ENCODE measurements at regions not wholly inside any gene's neighbourhood (a gene's known extent, or its start where the extent isn't known, plus 50 kb on each side); places are given as distances from the start of the nearest gene placed in this dataset.

GRCh38 chr2:58992062-58992706, 751.1 kb upstream of the FANCL start:
- H3K9me3 Mint-ChIP-seq (ENCODE audit: insufficient read depth): no peaks in the 10 kb centered on the region
- TF ChIP-seq, protein P1, sequence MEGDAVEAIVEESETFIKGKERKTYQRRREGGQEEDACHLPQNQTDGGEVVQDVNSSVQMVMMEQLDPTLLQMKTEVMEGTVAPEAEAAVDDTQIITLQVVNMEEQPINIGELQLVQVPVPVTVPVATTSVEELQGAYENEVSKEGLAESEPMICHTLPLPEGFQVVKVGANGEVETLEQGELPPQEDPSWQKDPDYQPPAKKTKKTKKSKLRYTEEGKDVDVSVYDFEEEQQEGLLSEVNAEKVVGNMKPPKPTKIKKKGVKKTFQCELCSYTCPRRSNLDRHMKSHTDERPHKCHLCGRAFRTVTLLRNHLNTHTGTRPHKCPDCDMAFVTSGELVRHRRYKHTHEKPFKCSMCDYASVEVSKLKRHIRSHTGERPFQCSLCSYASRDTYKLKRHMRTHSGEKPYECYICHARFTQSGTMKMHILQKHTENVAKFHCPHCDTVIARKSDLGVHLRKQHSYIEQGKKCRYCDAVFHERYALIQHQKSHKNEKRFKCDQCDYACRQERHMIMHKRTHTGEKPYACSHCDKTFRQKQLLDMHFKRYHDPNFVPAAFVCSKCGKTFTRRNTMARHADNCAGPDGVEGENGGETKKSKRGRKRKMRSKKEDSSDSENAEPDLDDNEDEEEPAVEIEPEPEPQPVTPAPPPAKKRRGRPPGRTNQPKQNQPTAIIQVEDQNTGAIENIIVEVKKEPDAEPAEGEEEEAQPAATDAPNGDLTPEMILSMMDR (IDR thresholded peaks at IDR 0.05): no peak
- no peak for TF ChIP-seq EZH2 (IDR thresholded peaks at IDR 0.05; ENCODE audit: borderline replicate concordance, insufficient read depth, low read depth, low read length, poor library complexity, severe bottlenecking)
- Histone ChIP-seq H3K27me3 (replicated peaks in 1 of 4; ENCODE audit: control extremely low read depth in 1 of 4, control insufficient read depth in 3 of 4, insufficient read depth in 4 of 4, low read length in 3 of 4) (no peaks in the 10 kb centered on the region), H3K36me3 (replicated peaks in 1 of 2; ENCODE audit: control extremely low read depth in 1 of 2, control insufficient read depth in 1 of 2, extremely low read depth in 1 of 2, insufficient read depth in 2 of 2, low read length in 1 of 2) (no peaks in the 10 kb centered on the region), H3K9ac (ENCODE audit: low read length) (no peak overlapping the region), H3K27ac (ENCODE audit: low read length in 2 of 2) (no peak overlapping the region), H3K79me2 (ENCODE audit: control insufficient read depth, insufficient read depth, low read length) (no peaks in the 10 kb centered on the region), H3K4me3 (ENCODE audit: control extremely low read depth in 1 of 5, extremely low read depth in 1 of 5, insufficient read depth in 1 of 5, low read depth in 2 of 5, low read length in 4 of 5) (no peak overlapping the region), H3K4me1 (ENCODE audit: control insufficient read depth in 2 of 2, insufficient read depth in 2 of 2, low read length in 2 of 2) (no peaks in the 10 kb centered on the region), H2AFZ (ENCODE audit: insufficient read depth, low read depth, low read length, poor library complexity, severe bottlenecking) (no peak overlapping the region), H4K20me1 (ENCODE audit: control insufficient read depth, insufficient read depth, low read length, poor library complexity, severe bottlenecking) (no peaks in the 10 kb centered on the region), H3K4me2 (replicated peaks; ENCODE audit: low read depth, low read length, poor library complexity, severe bottlenecking) (no peak overlapping the region), H3K9me3 (ENCODE audit: control extremely low read depth in 1 of 3, control insufficient read depth in 2 of 3, insufficient read depth in 1 of 3, low read length in 2 of 3) (no peaks in the 10 kb centered on the region)
- no peak for DNase-seq
- CTCF ChIA-PET: no interaction called here
- POLR2A ChIA-PET: no interaction called here
- H3K4me1 Mint-ChIP-seq: no peaks in the 10 kb centered on the region
- intact Hi-C loops (cut with micrococcal nuclease): no loop called here
- H3K27ac Mint-ChIP-seq: no peak overlapping the region
- 100% methylated on average over 2 of the region's 4 CpGs for WGBS (ENCODE audit: insufficient coverage)
- H3K4me3 Mint-ChIP-seq: no peak overlapping the region
- no peak for ATAC-seq (ENCODE audit: low read depth)
- peaks cover 4% of the 10 kb centered on the region for H3K27me3 Mint-ChIP-seq

DNA sequence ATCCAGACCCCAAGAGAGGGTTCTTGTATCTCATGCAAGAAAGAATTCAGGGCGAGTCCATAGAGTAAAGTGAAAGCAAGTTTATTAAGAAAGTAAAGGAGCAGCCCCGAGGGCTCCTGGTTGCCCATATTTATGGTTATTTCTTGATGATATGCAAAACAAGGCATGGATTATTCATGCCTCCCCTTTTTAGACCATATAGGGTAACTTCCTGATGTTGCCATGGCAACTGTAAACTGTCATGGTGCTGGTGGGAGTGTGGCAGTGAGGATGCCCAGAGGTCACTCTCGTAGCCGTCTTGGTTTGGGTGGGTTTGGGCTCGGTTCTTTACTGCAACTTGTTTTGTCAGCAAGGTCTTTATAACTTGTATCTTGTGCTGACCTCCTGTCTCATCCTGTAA, 750.2 kb upstream of the FANCL start:
- Mint-ChIP-seq H3K27me3 (peaks cover 4% of the 10 kb centered on the region), H3K4me3 (no peak overlapping the region)

More for the DNA sequence above, 750.2 kb upstream of the FANCL start:
- ChIA-PET POLR2A (no interaction called here), CTCF (interaction anchor here (0.8 kb wide), 1 partner anchor 21 kb away, joined by 3 read pairs; no protein-coding TSS in a partner anchor)
- Histone ChIP-seq H3K27ac (ENCODE audit: low read length in 2 of 2) (no peak overlapping the region), H3K4me3 (ENCODE audit: control extremely low read depth in 1 of 5, extremely low read depth in 1 of 5, insufficient read depth in 1 of 5, low read depth in 2 of 5, low read length in 4 of 5) (no peak overlapping the region), H2AFZ (ENCODE audit: insufficient read depth, low read depth, low read length, poor library complexity, severe bottlenecking) (no peak overlapping the region), H3K4me1 (ENCODE audit: control insufficient read depth in 2 of 2, insufficient read depth in 2 of 2, low read length in 2 of 2) (no peaks in the 10 kb centered on the region), H3K36me3 (replicated peaks in 1 of 2; ENCODE audit: control extremely low read depth in 1 of 2, control insufficient read depth in 1 of 2, extremely low read depth in 1 of 2, insufficient read depth in 2 of 2, low read length in 1 of 2) (no peaks in the 10 kb centered on the region), H3K79me2 (ENCODE audit: control insufficient read depth, insufficient read depth, low read length) (no peaks in the 10 kb centered on the region), H3K9ac (ENCODE audit: low read length) (no peak overlapping the region), H3K27me3 (replicated peaks in 1 of 4; ENCODE audit: control extremely low read depth in 1 of 4, control insufficient read depth in 3 of 4, insufficient read depth in 4 of 4, low read length in 3 of 4) (no peaks in the 10 kb centered on the region), H3K4me2 (replicated peaks; ENCODE audit: low read depth, low read length, poor library complexity, severe bottlenecking) (no peak overlapping the region), H4K20me1 (ENCODE audit: control insufficient read depth, insufficient read depth, low read length, poor library complexity, severe bottlenecking) (no peaks in the 10 kb centered on the region), H3K9me3 (ENCODE audit: control extremely low read depth in 1 of 3, control insufficient read depth in 2 of 3, insufficient read depth in 1 of 3, low read length in 2 of 3) (no peaks in the 10 kb centered on the region)
- TF ChIP-seq, protein P1 (IDR thresholded peaks at IDR 0.05): no peak
- TF ChIP-seq EZH2 (IDR thresholded peaks at IDR 0.05; ENCODE audit: borderline replicate concordance, insufficient read depth, low read depth, low read length, poor library complexity, severe bottlenecking): no peak
- WGBS (ENCODE audit: insufficient coverage): no CpG with 5 or more reads among the region's 5 CpGs
- H3K4me1 Mint-ChIP-seq: no peaks in the 10 kb centered on the region
- ATAC-seq (ENCODE audit: low read depth): no peak
- intact Hi-C loops (cut with micrococcal nuclease): no loop called here
- no peaks in the 10 kb centered on the region for H3K9me3 Mint-ChIP-seq (ENCODE audit: insufficient read depth)
- H3K27ac Mint-ChIP-seq: no peak overlapping the region
- DNase-seq: no peak
